BJ (cell line): ENCODE measurements at regions not wholly inside any gene's neighbourhood (a gene's known extent, or its start where the extent isn't known, plus 50 kb on each side); places are given as distances from the start of the nearest gene placed in this dataset.
A peak's percentile ranks its signal among the peaks of the same experiment; 100 is the strongest.

ENCODE experiments used
- CTCF ChIA-PET: fragments of 350-600 bp; formaldehyde crosslinking; extraction: SDS; loops from one replicate; lab custom pipeline; 2021; ENCODE audit warnings: antibody characterized with exemption, inconsistent platforms; lab: Yijun Ruan, JAX
- POLR2A ChIA-PET: fragments of 300-600 bp; sonication (Branson Sonifier 250); formaldehyde crosslinking; extraction: SDS; loops from one replicate; lab custom pipeline; 2021; ENCODE audit warnings: antibody characterized with exemption; lab: Charles Lee
- DNase-seq: peaks from one replicate; pipeline ENCODE4 v3.0.0-alpha.2; 2011; ENCODE audit warnings: low read depth
- H3K27me3 ChIP-seq: 2 replicates; pipeline ENCODE4 v1.6.0; 2011; ENCODE audit warnings: low read length; ENCODE audit not compliant: control insufficient read depth, insufficient read depth
- H3K36me3 ChIP-seq: 2 replicates; pipeline ENCODE4 v1.5.1; 2011; ENCODE audit warnings: low read length; ENCODE audit not compliant: control insufficient read depth, insufficient read depth
- H3K4me3 ChIP-seq: 2 replicates; pipeline ENCODE4 v1.5.1; 2011; ENCODE audit warnings: low read depth, mild to moderate bottlenecking, control low read depth, low read length
- CTCF ChIP-seq: IDR thresholded peaks from 2 replicates; pipeline ENCODE4 v1.5.1; 2011; ENCODE audit warnings: low read depth, mild to moderate bottlenecking, control low read depth, inconsistent platforms, low read length, moderate library complexity; ENCODE audit not compliant: insufficient read depth

GRCh38 chr6:138719011-138719635 is 54.4 kb upstream of the CCDC28A start:
- POLR2A ChIA-PET, result no interaction called here

GRCh38 chr6:138719744-138720143 is 53.8 kb upstream of the CCDC28A start:
- ChIA-PET CTCF (interaction anchor here (1.0 to 1.4 kb wide), 2 partner anchors 15 to 52 kb away, joined by 3 to 4 read pairs; no protein-coding TSS in a partner anchor), POLR2A (no interaction called here)
- no peak for DNase-seq
- H3K36me3 ChIP-seq, result no peaks in the 10 kb centered on the region
- no peak overlapping the region for H3K4me3 ChIP-seq
- no peaks in the 10 kb centered on the region for H3K27me3 ChIP-seq
- no peak for TF ChIP-seq CTCF

More at GRCh38 chr6:138719011-138719635, 54.4 kb upstream of the CCDC28A start:
- Histone ChIP-seq H3K27me3 (no peaks in the 10 kb centered on the region), H3K4me3 (no peak overlapping the region), H3K36me3 (no peaks in the 10 kb centered on the region)
- DNase-seq, result no peak
- no peak for TF ChIP-seq CTCF
- CTCF ChIA-PET, result interaction anchor here (0.6 to 1.4 kb wide), 3 partner anchors 15 to 52 kb away, joined by 3 to 4 read pairs (median 3); no protein-coding TSS in a partner anchor

GRCh38 chr6:138722425-138723371 is 50.9 kb upstream of the CCDC28A start:
- no peak for TF ChIP-seq CTCF
- CTCF ChIA-PET, result interaction anchor here (1.3 kb wide), 1 partner anchor 11 kb away, joined by 3 read pairs; no protein-coding TSS in a partner anchor
- no peaks in the 10 kb centered on the region for H3K36me3 ChIP-seq
- H3K4me3 ChIP-seq, result no peak overlapping the region
- POLR2A ChIA-PET, result no interaction called here
- DNase-seq, result peak; percentile 20
- H3K27me3 ChIP-seq, result no peaks in the 10 kb centered on the region
